ENCODE measurements at regions not wholly inside any gene's neighbourhood (a gene's known extent, or its start where the extent isn't known, plus 50 kb on each side); places are given as distances from the start of the nearest gene placed in this dataset.
A peak's percentile ranks its signal among the peaks of the same experiment; 100 is the strongest.

- peak; percentile 58 for DNase-seq (ENCODE audit: low read depth)
These were observed 68.1 kb upstream of the TAS2R1 start for GRCh38 chr5:9698125-9698826.

- DNase-seq (ENCODE audit: low read depth): no peak
These were observed 62.4 kb upstream of the TAS2R1 start for GRCh38 chr5:9692576-9692975.

GRCh38 chr5:9691261-9691660 lies 61.1 kb upstream of the TAS2R1 start:
- DNase-seq (ENCODE audit: low read depth): no peak

GRCh38 chr5:9690751-9691150 lies 60.6 kb upstream of the TAS2R1 start:
- no peak for DNase-seq (ENCODE audit: low read depth)

- peak; percentile 29 for DNase-seq (ENCODE audit: low read depth)
These were observed 56.1 kb upstream of the TAS2R1 start for GRCh38 chr5:9686216-9686615.

- DNase-seq (ENCODE audit: low read depth): no peak
These were observed 51.6 kb upstream of the TAS2R1 start for GRCh38 chr5:9681706-9682105.
